Neutrophil (primary cell): ENCODE measurements at regions not wholly inside any gene's neighbourhood (a gene's known extent, or its start where the extent isn't known, plus 50 kb on each side); places are given as distances from the start of the nearest gene placed in this dataset.

Experiments
- H3K27ac ChIP-seq: fragments of 200-600 bp; sonication (generic); 2 replicates; pipeline ENCODE4 v1.5.1; 2016; ENCODE audit warnings: mild to moderate bottlenecking, moderate library complexity
- H3K27me3 ChIP-seq: fragments of 200-600 bp; sonication (generic); 2 replicates; pipeline ENCODE4 v1.6.0; 2016; ENCODE audit warnings: mild to moderate bottlenecking
- H3K36me3 ChIP-seq: fragments of 200-600 bp; sonication (generic); 2 replicates; pipeline ENCODE4 v1.5.1; 2017
- H3K4me1 ChIP-seq, 2 experiments: fragments of 200-600 bp in 1 of 2; sonication (generic) in 1 of 2; 1 replicate in 1 of 2; 2 replicates in 1 of 2; pipeline versions ENCODE4 v1.5.1 to v1.6.1; 2013 to 2016; ENCODE audit warnings: low read depth in 1 of 2, low read length in 1 of 2, mild to moderate bottlenecking in 1 of 2, moderate library complexity in 1 of 2; ENCODE audit not compliant: control insufficient read depth in 1 of 2, insufficient read depth in 1 of 2
- H3K4me3 ChIP-seq, 2 experiments: fragments of 200-600 bp in 1 of 2; sonication (generic) in 1 of 2; 1 replicate in 1 of 2; 2 replicates in 1 of 2; pipeline ENCODE4 v1.5.1; 2013 to 2016; ENCODE audit warnings: low read depth in 1 of 2, low read length in 1 of 2, mild to moderate bottlenecking in 1 of 2, moderate library complexity in 1 of 2
- H3K9me3 ChIP-seq: fragments of 200-600 bp; sonication (generic); 2 replicates; pipeline ENCODE4 v1.5.1; 2016
- TF ChIP-seq, protein P1 (sequence below): fragments of 200-600 bp; sonication (generic); IDR thresholded peaks from 2 replicates; pipeline ENCODE4 v1.5.1; 2016; ENCODE audit warnings: antibody characterized with exemption

DNA sequence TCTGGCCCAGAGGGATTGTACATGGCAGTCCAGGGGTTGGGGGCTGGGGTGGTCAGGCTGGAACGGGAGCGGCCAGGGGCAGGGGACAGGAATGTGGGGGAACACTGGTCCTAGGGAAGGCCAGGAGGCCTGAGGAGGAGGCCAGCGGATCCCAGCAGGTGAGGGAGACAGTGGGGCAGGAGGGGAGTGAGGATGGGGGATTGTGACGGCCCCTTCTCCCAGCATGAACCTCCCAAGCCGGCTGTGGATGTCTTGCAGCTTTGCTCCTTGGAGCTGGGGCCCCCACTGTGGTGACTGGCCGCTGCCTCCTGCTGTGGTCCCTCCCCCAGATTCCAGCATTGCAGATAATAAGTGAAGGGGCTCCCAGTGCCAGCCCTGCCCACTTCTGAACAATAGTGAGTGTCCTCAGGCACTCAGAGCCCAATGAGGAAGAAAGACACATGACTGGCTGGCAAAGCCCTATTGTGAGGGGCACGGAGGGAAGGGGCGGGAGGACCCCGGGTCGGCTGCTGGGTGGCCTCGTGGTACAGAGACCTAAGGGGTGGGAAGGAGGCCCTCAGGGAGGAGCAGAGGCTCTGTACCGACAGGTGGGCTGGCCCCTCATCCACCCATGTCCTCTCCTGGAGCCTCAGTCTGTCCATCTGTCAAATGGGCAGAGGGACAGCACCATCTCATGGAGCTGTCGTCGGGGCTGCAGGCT, 215.0 kb downstream of the KIF26A start:
- H3K9me3 ChIP-seq: no peaks in the 10 kb centered on the region
- no peaks in the 10 kb centered on the region for H3K27me3 ChIP-seq
- H3K36me3 ChIP-seq: no peaks in the 10 kb centered on the region
- H3K27ac ChIP-seq: no peak overlapping the region
- TF ChIP-seq, protein P1, sequence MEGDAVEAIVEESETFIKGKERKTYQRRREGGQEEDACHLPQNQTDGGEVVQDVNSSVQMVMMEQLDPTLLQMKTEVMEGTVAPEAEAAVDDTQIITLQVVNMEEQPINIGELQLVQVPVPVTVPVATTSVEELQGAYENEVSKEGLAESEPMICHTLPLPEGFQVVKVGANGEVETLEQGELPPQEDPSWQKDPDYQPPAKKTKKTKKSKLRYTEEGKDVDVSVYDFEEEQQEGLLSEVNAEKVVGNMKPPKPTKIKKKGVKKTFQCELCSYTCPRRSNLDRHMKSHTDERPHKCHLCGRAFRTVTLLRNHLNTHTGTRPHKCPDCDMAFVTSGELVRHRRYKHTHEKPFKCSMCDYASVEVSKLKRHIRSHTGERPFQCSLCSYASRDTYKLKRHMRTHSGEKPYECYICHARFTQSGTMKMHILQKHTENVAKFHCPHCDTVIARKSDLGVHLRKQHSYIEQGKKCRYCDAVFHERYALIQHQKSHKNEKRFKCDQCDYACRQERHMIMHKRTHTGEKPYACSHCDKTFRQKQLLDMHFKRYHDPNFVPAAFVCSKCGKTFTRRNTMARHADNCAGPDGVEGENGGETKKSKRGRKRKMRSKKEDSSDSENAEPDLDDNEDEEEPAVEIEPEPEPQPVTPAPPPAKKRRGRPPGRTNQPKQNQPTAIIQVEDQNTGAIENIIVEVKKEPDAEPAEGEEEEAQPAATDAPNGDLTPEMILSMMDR: no peak
- no peaks in the 10 kb centered on the region for H3K4me1 ChIP-seq
- H3K4me3 ChIP-seq: no peak overlapping the region

GRCh38 chr14:104353921-104354701, 215.7 kb downstream of the KIF26A start:
- Histone ChIP-seq H3K4me3 (no peak overlapping the region), H3K9me3 (no peaks in the 10 kb centered on the region), H3K27ac (no peak overlapping the region), H3K4me1 (no peaks in the 10 kb centered on the region), H3K36me3 (no peaks in the 10 kb centered on the region), H3K27me3 (no peaks in the 10 kb centered on the region)
- TF ChIP-seq, protein P1: no peak

DNA sequence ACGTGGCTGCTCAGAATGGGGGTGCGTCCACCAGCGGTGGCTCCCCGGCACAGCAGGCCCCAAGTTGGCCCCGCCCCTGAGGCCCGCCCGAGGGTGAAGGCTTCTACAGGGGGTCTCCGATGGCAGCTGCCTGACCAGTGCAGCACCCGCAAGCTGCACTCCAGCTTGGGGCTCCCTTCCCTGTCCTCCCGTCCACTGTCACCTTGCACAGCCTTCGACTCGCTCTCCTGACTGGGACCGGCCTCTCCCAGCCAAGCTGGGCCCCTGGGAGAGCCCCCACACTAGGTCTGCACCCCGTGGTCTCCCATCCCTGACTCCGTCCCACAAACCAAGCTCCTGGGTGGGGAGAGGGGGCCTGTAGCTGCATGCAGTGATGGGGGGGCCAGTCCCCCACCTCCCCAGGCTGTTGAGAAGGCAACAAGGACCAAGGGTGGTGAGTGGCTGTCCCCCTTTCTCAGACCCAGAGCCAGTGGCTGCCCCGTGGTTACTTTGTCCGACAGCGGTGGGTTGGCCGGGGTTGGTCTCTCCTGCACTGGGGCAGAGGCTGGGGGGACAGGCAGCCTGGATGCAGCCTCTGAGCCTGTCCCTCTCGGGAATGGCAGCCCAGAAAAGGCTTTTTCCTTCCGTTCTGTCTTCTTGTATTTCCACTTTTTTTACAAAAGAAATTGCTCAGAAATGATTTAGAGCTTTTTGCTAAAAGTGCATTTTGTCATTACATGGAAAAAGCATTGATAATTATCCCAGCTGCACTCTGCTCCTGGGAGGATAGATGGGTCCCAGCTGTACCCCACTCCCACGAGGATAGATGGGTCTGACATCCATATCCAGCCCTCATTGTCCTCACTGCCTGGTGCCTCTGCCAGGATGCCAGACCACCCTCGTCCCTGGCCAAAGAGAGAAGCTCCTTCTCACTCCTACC, 217.0 kb downstream of the KIF26A start:
- H3K36me3 ChIP-seq: no peaks in the 10 kb centered on the region
- TF ChIP-seq, protein P1: no peak
- H3K4me1 ChIP-seq: no peaks in the 10 kb centered on the region
- no peak overlapping the region for H3K27ac ChIP-seq
- no peak overlapping the region for H3K4me3 ChIP-seq
- no peaks in the 10 kb centered on the region for H3K27me3 ChIP-seq
- no peaks in the 10 kb centered on the region for H3K9me3 ChIP-seq

- no peaks in the 10 kb centered on the region for H3K36me3 ChIP-seq
- H3K4me3 ChIP-seq: no peak overlapping the region
- H3K27me3 ChIP-seq: no peaks in the 10 kb centered on the region
- no peak overlapping the region for H3K27ac ChIP-seq
- no peaks in the 10 kb centered on the region for H3K9me3 ChIP-seq
- TF ChIP-seq, protein P1: no peak
- H3K4me1 ChIP-seq: no peaks in the 10 kb centered on the region
These were observed 217.8 kb downstream of the KIF26A start for GRCh38 chr14:104356020-104356737.
